HEK293 (cell line): ENCODE measurements at regions not wholly inside any gene's neighbourhood (a gene's known extent, or its start where the extent isn't known, plus 50 kb on each side); places are given as distances from the start of the nearest gene placed in this dataset.

ENCODE experiments used
- CTCF ChIA-PET: fragments of 350-600 bp; formaldehyde crosslinking; extraction: SDS; loops from one replicate; lab custom pipeline; 2021; ENCODE audit warnings: antibody characterized with exemption; lab: Yijun Ruan, JAX
- POLR2A ChIA-PET: fragments of 300-600 bp; formaldehyde crosslinking; extraction: SDS; loops from one replicate; lab custom pipeline; 2020; ENCODE audit warnings: antibody characterized with exemption, inconsistent platforms; lab: Yijun Ruan, JAX
- H3K27ac ChIP-seq: fragments of 200-500 bp; sonication (Bioruptor generic); 2 replicates; pipeline ENCODE4 v1.5.1; 2014; ENCODE audit warnings: low read depth, low read length, control low read depth, inconsistent platforms; ENCODE audit errors: extremely low read depth
- H3K36me3 ChIP-seq, 2 experiments: fragments of 200-500 bp in 1 of 2; sonication (Bioruptor generic) in 1 of 2; 1 replicate in 1 of 2; 2 replicates in 1 of 2; pipeline ENCODE4 v1.5.1; 2014 to 2017; ENCODE audit warnings: inconsistent platforms in 2 of 2, low read length in 2 of 2; ENCODE audit not compliant: control insufficient read depth in 2 of 2, insufficient read depth in 1 of 2
- H3K4me1 ChIP-seq: fragments of 200-500 bp; sonication (Bioruptor generic); 2 replicates; pipeline ENCODE4 v1.5.1; 2014; ENCODE audit warnings: mild to moderate bottlenecking, low read length, inconsistent platforms; ENCODE audit not compliant: control insufficient read depth, insufficient read depth
- H3K4me3 ChIP-seq: 2 replicates; pipeline ENCODE4 v1.5.1; 2011; ENCODE audit warnings: low read depth, mild to moderate bottlenecking, control low read depth, low read length, moderate library complexity
- H3K9me3 ChIP-seq: fragments of 200-500 bp; sonication (Bioruptor generic); 2 replicates; pipeline ENCODE4 v1.5.1; 2014; ENCODE audit warnings: low read depth, low read length, inconsistent platforms; ENCODE audit not compliant: control insufficient read depth, insufficient read depth
- ATF2 ChIP-seq: fragments of 450-650 bp; formaldehyde crosslinking; IDR thresholded peaks from 2 replicates; pipeline ENCODE4 v1.5.1; 2016; ENCODE audit warnings: missing biosample characterization, missing genetic modification characterization, low read depth
- BCL11A ChIP-seq: fragments of 450-650 bp; formaldehyde crosslinking; IDR thresholded peaks from 2 replicates; pipeline ENCODE4 v1.5.1; 2016; ENCODE audit warnings: low read depth, missing biosample characterization, missing genetic modification characterization
- GLI2 ChIP-seq: fragments of 450-650 bp; formaldehyde crosslinking; IDR thresholded peaks from 2 replicates; pipeline ENCODE4; 2017; ENCODE audit warnings: missing biosample characterization, missing genetic modification characterization, low read depth, borderline replicate concordance
- GLIS2 ChIP-seq: fragments of 450-650 bp; formaldehyde crosslinking; IDR thresholded peaks from 2 replicates; pipeline ENCODE4 v1.5.1; 2016; ENCODE audit warnings: missing biosample characterization, missing genetic modification characterization
- KLF7 ChIP-seq: fragments of 450-650 bp; formaldehyde crosslinking; IDR thresholded peaks from 2 replicates; pipeline ENCODE4 v1.5.1; 2016; ENCODE audit warnings: missing biosample characterization, missing genetic modification characterization, borderline replicate concordance
- PRDM2 ChIP-seq: fragments of 450-650 bp; formaldehyde crosslinking; IDR thresholded peaks from 2 replicates; pipeline ENCODE4 v1.5.1; 2016; ENCODE audit warnings: missing biosample characterization, missing genetic modification characterization, borderline replicate concordance
- SP3 ChIP-seq: fragments of 450-650 bp; formaldehyde crosslinking; IDR thresholded peaks from 2 replicates; pipeline ENCODE4 v1.5.1; 2016; ENCODE audit warnings: missing biosample characterization, missing genetic modification characterization
- ZBTB44 ChIP-seq: fragments of 450-650 bp; IDR thresholded peaks from 2 replicates; pipeline ENCODE4 v1.5.1; 2018; ENCODE audit warnings: missing biosample characterization, mild to moderate bottlenecking, missing genetic modification characterization
- ZBTB48 ChIP-seq: fragments of 450-650 bp; formaldehyde crosslinking; IDR thresholded peaks from 2 replicates; pipeline ENCODE4 v1.5.1; 2016; ENCODE audit warnings: missing biosample characterization, missing genetic modification characterization
- ZNF138 ChIP-seq: fragments of 450-650 bp; formaldehyde crosslinking; IDR thresholded peaks from 2 replicates; pipeline ENCODE4 v1.5.1; 2016; ENCODE audit warnings: missing biosample characterization, missing genetic modification characterization, borderline replicate concordance
- ZNF302 ChIP-seq: fragments of 450-650 bp; formaldehyde crosslinking; IDR thresholded peaks from 2 replicates; pipeline ENCODE4 v1.5.1; 2016; ENCODE audit warnings: missing biosample characterization, missing genetic modification characterization, low read depth
- ZNF48 ChIP-seq: fragments of 450-650 bp; formaldehyde crosslinking; IDR thresholded peaks from 2 replicates; pipeline ENCODE4 v1.5.1; 2016; ENCODE audit warnings: missing biosample characterization, missing genetic modification characterization
- ZNF580 ChIP-seq: fragments of 450-650 bp; formaldehyde crosslinking; IDR thresholded peaks from 2 replicates; pipeline ENCODE4 v1.5.1; 2016; ENCODE audit warnings: missing biosample characterization, missing genetic modification characterization
- ZNF677 ChIP-seq: fragments of 450-650 bp; IDR thresholded peaks from 2 replicates; pipeline ENCODE4 v1.5.0; 2018; ENCODE audit warnings: missing biosample characterization, mild to moderate bottlenecking, missing genetic modification characterization, moderate library complexity
- ZNF76 ChIP-seq: fragments of 450-650 bp; formaldehyde crosslinking; IDR thresholded peaks from 2 replicates; pipeline ENCODE4; 2016; ENCODE audit warnings: low read depth, missing biosample characterization, missing genetic modification characterization, borderline replicate concordance
- ZNF777 ChIP-seq: fragments of 450-650 bp; formaldehyde crosslinking; IDR thresholded peaks from 2 replicates; pipeline ENCODE4 v1.5.1; 2017; ENCODE audit warnings: missing biosample characterization, missing genetic modification characterization, borderline replicate concordance
- ZNF837 ChIP-seq: fragments of 450-650 bp; formaldehyde crosslinking; IDR thresholded peaks from 2 replicates; pipeline ENCODE4 v1.5.1; 2016; ENCODE audit warnings: missing biosample characterization, missing genetic modification characterization
- ZXDB ChIP-seq: fragments of 450-650 bp; formaldehyde crosslinking; IDR thresholded peaks from 2 replicates; pipeline ENCODE4 v1.5.1; 2016; ENCODE audit warnings: missing biosample characterization, missing genetic modification characterization

GRCh38 chr2:240302041-240302440 is 133.4 kb upstream of the GPC1 start (continued):
- TF ChIP-seq ZNF138 (tag by site-specific recombination) (no peak), ZNF76 (tag by site-specific recombination) (no peak), ATF2 (tag by site-specific recombination) (no peak), ZNF837 (tag by site-specific recombination) (no peak), ZBTB44 (no peak), ZNF777 (tag by site-specific recombination) (no peak), ZNF580 (no peak)

- H3K4me3 ChIP-seq: no peak overlapping the region
- CTCF ChIA-PET: interaction anchor here (1.0 kb wide), 1 partner anchor 40 kb away, joined by 3 read pairs; no protein-coding TSS in a partner anchor
- no peaks in the 10 kb centered on the region for H3K9me3 ChIP-seq
- H3K27ac ChIP-seq: no peak overlapping the region
- no peaks in the 10 kb centered on the region for H3K36me3 ChIP-seq
- no peak for TF ChIP-seq ZNF48
- TF ChIP-seq ZNF302 (tag by site-specific recombination): no peak
- no peak for TF ChIP-seq KLF7
- no peak for TF ChIP-seq ZNF580
- TF ChIP-seq BCL11A: no peak
- H3K4me1 ChIP-seq: no peaks in the 10 kb centered on the region
- POLR2A ChIA-PET: interaction anchor here (1.1 kb wide), 1 partner anchor 20 kb away, joined by 3 read pairs; no protein-coding TSS in a partner anchor
Measured at GRCh38 chr2:240302933-240303595, 132.4 kb upstream of the GPC1 start.

- Histone ChIP-seq H3K9me3 (no peaks in the 10 kb centered on the region), H3K4me1 (no peaks in the 10 kb centered on the region), H3K27ac (no peak overlapping the region), H3K36me3 (no peaks in the 10 kb centered on the region), H3K4me3 (no peak overlapping the region)
- CTCF ChIA-PET: interaction anchor here (1.0 kb wide), 1 partner anchor 39 kb away, joined by 3 read pairs; no protein-coding TSS in a partner anchor
- POLR2A ChIA-PET: no interaction called here
- TF ChIP-seq ZNF677 (tag by site-specific recombination) (no peak), ZXDB (tag by site-specific recombination) (no peak), ZBTB48 (tag by site-specific recombination) (no peak), GLI2 (tag by site-specific recombination) (no peak), SP3 (tag by site-specific recombination) (no peak), GLIS2 (no peak), PRDM2 (tag by site-specific recombination) (no peak)
Measured at GRCh38 chr2:240303896-240304745, 131.3 kb upstream of the GPC1 start.
